Caco-2 (cell line): ENCODE measurements at regions not wholly inside any gene's neighbourhood (a gene's known extent, or its start where the extent isn't known, plus 50 kb on each side); places are given as distances from the start of the nearest gene placed in this dataset.

Experiments
- BruUV-seq: library from RNA; stranded (reverse); fragments of 400-500 nt; replicated peaks from 2 replicates; lab custom pipeline; 2021; lab: Mats Ljungman, UMichigan
- CTCF ChIA-PET: fragments of 300-600 bp; sonication (Branson Sonifier 250); formaldehyde crosslinking; loops from one replicate; lab custom pipeline; 2022; ENCODE audit warnings: antibody characterized with exemption; lab: Charles Lee
- POLR2A ChIA-PET: fragments of 300-600 bp; sonication (Branson Sonifier 250); formaldehyde crosslinking; loops from one replicate; lab custom pipeline; 2022; ENCODE audit warnings: antibody characterized with exemption; lab: Charles Lee
- DNase-seq, 2 experiments: peaks; one replicate each; pipeline versions ENCODE4 v3.0.0 to v3.0.0-alpha.2; 2020 to 2022
- H3K27me3 ChIP-seq: replicated peaks from 2 replicates; pipeline ENCODE4 v1.6.0; 2011; ENCODE audit warnings: low read length; ENCODE audit not compliant: control insufficient read depth, insufficient read depth
- H3K36me3 ChIP-seq: 2 replicates; pipeline ENCODE4 v1.5.1; 2011; ENCODE audit warnings: low read length; ENCODE audit not compliant: control insufficient read depth, insufficient read depth
- H3K4me1 ChIP-seq: fragments of 250-450 bp; sonication (Bioruptor Pico); 2 replicates; pipeline ENCODE4 v1.5.1; 2020; ENCODE audit warnings: mild to moderate bottlenecking
- H3K4me3 ChIP-seq: 2 replicates; pipeline ENCODE4 v1.5.1; 2011; ENCODE audit warnings: low read depth, mild to moderate bottlenecking, control low read depth, low read length
- H3K9me3 ChIP-seq: fragments of 250-450 bp; sonication (Bioruptor Pico); 2 replicates; pipeline ENCODE4 v1.5.1; 2020; ENCODE audit warnings: mild to moderate bottlenecking, moderate library complexity
- H3K27ac Mint-ChIP-seq: one replicate; pipeline ENCODE4 v1.8.0; 2022; ENCODE audit warnings: mixed read lengths; ENCODE audit not compliant: unreplicated experiment
- H3K27me3 Mint-ChIP-seq: one replicate; pipeline ENCODE4 v1.8.0; 2022; ENCODE audit warnings: mixed read lengths; ENCODE audit not compliant: insufficient read depth, unreplicated experiment
- H3K36me3 Mint-ChIP-seq: one replicate; pipeline ENCODE4 v1.8.0; 2022; ENCODE audit warnings: mild to moderate bottlenecking, mixed read lengths; ENCODE audit not compliant: insufficient read depth, unreplicated experiment
- H3K4me1 Mint-ChIP-seq: one replicate; pipeline ENCODE4 v1.8.0; 2022; ENCODE audit warnings: low read depth, mixed read lengths; ENCODE audit not compliant: unreplicated experiment
- H3K4me3 Mint-ChIP-seq: one replicate; pipeline ENCODE4 v1.8.0; 2022; ENCODE audit warnings: mild to moderate bottlenecking, moderate library complexity, mixed read lengths; ENCODE audit not compliant: unreplicated experiment
- H3K9me3 Mint-ChIP-seq: one replicate; pipeline ENCODE4 v1.8.0; 2022; ENCODE audit warnings: mixed read lengths; ENCODE audit not compliant: unreplicated experiment
- intact Hi-C: fragments of 100-400 bp; cut with micrococcal nuclease; formaldehyde crosslinking; loops from one replicate; pipeline ENCODE4 v1.10.0; 2022; ENCODE audit not compliant: unreplicated experiment
- TF ChIP-seq, protein P1 (sequence below), 2 experiments: fragments of 200-600 bp in 1 of 2; IDR thresholded peaks; 1 replicate in 1 of 2; 2 replicates in 1 of 2; pipeline versions ENCODE4 v1.5.1 to v1.8.0; 2011 to 2022; ENCODE audit warnings: antibody characterized with exemption in 1 of 2, control low read depth in 1 of 2, inconsistent platforms in 1 of 2, low read depth in 1 of 2, low read length in 1 of 2, mild to moderate bottlenecking in 1 of 2, moderate library complexity in 1 of 2; ENCODE audit not compliant: insufficient read depth in 1 of 2, severe bottlenecking in 1 of 2, unreplicated experiment in 1 of 2

DNA sequence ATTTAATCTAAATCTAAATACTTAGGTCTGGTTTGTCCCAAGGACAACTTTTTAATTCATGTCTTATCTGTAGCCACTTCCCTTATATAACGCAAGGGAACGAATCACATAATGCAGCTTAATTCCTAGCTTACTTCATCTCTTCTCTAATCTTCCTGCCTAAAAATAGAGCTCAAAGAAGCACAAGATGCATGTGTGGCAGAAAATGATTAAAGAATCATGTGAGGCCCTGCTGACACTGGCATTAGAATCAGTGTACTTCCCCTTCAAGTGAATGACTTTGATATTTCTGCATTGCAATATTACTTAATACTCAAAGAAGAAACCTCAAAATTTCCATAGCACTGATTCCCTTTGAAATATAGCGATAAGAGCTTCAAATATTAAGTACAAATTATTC lies 317.9 kb upstream of the FTMT start:
- intact Hi-C loops: no loop called here
- H3K9me3 ChIP-seq: no peaks in the 10 kb centered on the region
- POLR2A ChIA-PET: no interaction called here
- H3K4me3 Mint-ChIP-seq: no peak overlapping the region
- peaks cover 3% of the 10 kb centered on the region for H3K27me3 Mint-ChIP-seq
- BruUV-seq: no TSS peak
- H3K4me1 Mint-ChIP-seq: no peaks in the 10 kb centered on the region
- H3K9me3 Mint-ChIP-seq: no peaks in the 10 kb centered on the region
- CTCF ChIA-PET: no interaction called here
- no peak overlapping the region for H3K4me3 ChIP-seq
- no peak for DNase-seq
- H3K27ac Mint-ChIP-seq: no peak overlapping the region
- H3K36me3 Mint-ChIP-seq: no peaks in the 10 kb centered on the region
- no peaks in the 10 kb centered on the region for H3K36me3 ChIP-seq
- TF ChIP-seq, protein P1, sequence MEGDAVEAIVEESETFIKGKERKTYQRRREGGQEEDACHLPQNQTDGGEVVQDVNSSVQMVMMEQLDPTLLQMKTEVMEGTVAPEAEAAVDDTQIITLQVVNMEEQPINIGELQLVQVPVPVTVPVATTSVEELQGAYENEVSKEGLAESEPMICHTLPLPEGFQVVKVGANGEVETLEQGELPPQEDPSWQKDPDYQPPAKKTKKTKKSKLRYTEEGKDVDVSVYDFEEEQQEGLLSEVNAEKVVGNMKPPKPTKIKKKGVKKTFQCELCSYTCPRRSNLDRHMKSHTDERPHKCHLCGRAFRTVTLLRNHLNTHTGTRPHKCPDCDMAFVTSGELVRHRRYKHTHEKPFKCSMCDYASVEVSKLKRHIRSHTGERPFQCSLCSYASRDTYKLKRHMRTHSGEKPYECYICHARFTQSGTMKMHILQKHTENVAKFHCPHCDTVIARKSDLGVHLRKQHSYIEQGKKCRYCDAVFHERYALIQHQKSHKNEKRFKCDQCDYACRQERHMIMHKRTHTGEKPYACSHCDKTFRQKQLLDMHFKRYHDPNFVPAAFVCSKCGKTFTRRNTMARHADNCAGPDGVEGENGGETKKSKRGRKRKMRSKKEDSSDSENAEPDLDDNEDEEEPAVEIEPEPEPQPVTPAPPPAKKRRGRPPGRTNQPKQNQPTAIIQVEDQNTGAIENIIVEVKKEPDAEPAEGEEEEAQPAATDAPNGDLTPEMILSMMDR (IDR thresholded peaks at IDR 0.05; ENCODE audit: insufficient read depth in 1 of 2, low read depth in 1 of 2, low read length in 1 of 2, severe bottlenecking in 1 of 2, unreplicated experiment in 1 of 2): no peak
- no peaks in the 10 kb centered on the region for H3K27me3 ChIP-seq
- H3K4me1 ChIP-seq: no peaks in the 10 kb centered on the region

DNA sequence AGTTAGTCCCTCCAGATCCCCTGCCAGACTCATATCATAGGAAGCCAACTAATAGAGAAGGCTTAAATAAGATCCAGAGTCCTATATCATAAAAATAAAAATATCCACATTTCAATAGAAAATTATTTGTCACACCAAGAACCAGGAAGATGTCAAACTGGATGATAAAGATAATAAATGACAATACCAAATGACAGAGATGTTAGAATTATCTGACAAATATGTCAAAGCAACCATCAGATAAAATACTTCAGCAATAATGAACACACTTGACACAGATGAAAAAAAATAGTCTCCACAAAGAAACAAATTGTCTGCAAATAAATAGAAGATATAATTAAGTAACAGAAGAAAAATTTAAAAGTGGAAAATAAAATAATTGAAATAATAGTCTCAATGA lies 300.7 kb upstream of the FTMT start:
- Mint-ChIP-seq H3K4me1 (no peaks in the 10 kb centered on the region), H3K27ac (no peak overlapping the region), H3K9me3 (no peaks in the 10 kb centered on the region), H3K36me3 (no peaks in the 10 kb centered on the region), H3K27me3 (no peaks in the 10 kb centered on the region), H3K4me3 (no peak overlapping the region)
- BruUV-seq: no TSS peak
- no peaks in the 10 kb centered on the region for H3K27me3 ChIP-seq
- CTCF ChIA-PET: no interaction called here
- intact Hi-C loops: no loop called here
- H3K4me3 ChIP-seq: no peak overlapping the region
- POLR2A ChIA-PET: no interaction called here
- H3K36me3 ChIP-seq: no peaks in the 10 kb centered on the region
- TF ChIP-seq, protein P1 (IDR thresholded peaks at IDR 0.05; ENCODE audit: insufficient read depth in 1 of 2, low read depth in 1 of 2, low read length in 1 of 2, severe bottlenecking in 1 of 2, unreplicated experiment in 1 of 2): no peak
- DNase-seq: no peak
- H3K4me1 ChIP-seq: peaks cover 14% of the 10 kb centered on the region
- H3K9me3 ChIP-seq: no peaks in the 10 kb centered on the region

DNA sequence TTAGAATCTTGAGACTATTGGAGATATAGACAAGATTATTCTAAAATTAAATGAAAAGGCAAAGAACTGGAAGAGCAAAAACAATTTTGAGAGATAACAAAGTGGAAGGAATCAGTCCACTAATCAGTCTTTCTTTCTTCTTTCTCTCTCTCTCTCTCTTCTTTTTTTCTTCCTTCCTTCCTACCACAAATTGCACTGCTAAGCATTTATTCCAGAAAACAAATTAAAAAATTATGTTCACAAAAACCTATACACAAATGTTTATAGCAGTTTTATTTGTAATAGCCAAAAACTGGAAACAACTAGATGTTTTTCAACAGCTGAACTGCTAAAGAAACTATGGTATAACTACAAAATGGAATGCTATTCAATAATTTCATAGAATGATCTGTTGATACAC lies 291.9 kb upstream of the FTMT start:
- Mint-ChIP-seq H3K27ac (no peak overlapping the region), H3K4me1 (no peaks in the 10 kb centered on the region), H3K4me3 (no peak overlapping the region), H3K36me3 (no peaks in the 10 kb centered on the region), H3K27me3 (peaks cover 5% of the 10 kb centered on the region), H3K9me3 (no peaks in the 10 kb centered on the region)
- intact Hi-C loops: no loop called here
- TF ChIP-seq, protein P1 (IDR thresholded peaks at IDR 0.05; ENCODE audit: insufficient read depth in 1 of 2, low read depth in 1 of 2, low read length in 1 of 2, severe bottlenecking in 1 of 2, unreplicated experiment in 1 of 2): no peak
- peaks cover 7% of the 10 kb centered on the region; the same call in 1 of the 2 replicates for H3K9me3 ChIP-seq
- POLR2A ChIA-PET: no interaction called here
- no peaks in the 10 kb centered on the region for H3K4me1 ChIP-seq
- DNase-seq: no peak
- no peak overlapping the region for H3K4me3 ChIP-seq
- CTCF ChIA-PET: no interaction called here
- no TSS peak for BruUV-seq
- H3K36me3 ChIP-seq: no peaks in the 10 kb centered on the region
- H3K27me3 ChIP-seq: no peaks in the 10 kb centered on the region
